Urinary bladder (tissue), 3 donors: ENCODE measurements at regions not wholly inside any gene's neighbourhood (a gene's known extent, or its start where the extent isn't known, plus 50 kb on each side); places are given as distances from the start of the nearest gene placed in this dataset.

Experiments
- DNase-seq: peaks from one replicate; pipeline ENCODE4 v3.0.0-alpha.2; 2015; ENCODE audit errors: extremely low spot score
- H3K27ac ChIP-seq: one replicate; pipeline ENCODE4 v1.5.1; 2013; ENCODE audit warnings: low read depth, mild to moderate bottlenecking, moderate library complexity
- H3K36me3 ChIP-seq: one replicate; pipeline ENCODE4 v1.6.1; 2013; ENCODE audit warnings: mild to moderate bottlenecking, moderate library complexity; ENCODE audit not compliant: insufficient read depth
- H3K4me1 ChIP-seq: one replicate; pipeline ENCODE4 v1.6.1; 2013; ENCODE audit warnings: mild to moderate bottlenecking, moderate library complexity; ENCODE audit not compliant: insufficient read depth
- H3K4me3 ChIP-seq: one replicate; pipeline ENCODE4 v1.5.1; 2013; ENCODE audit warnings: low read depth, low read length
- WGBS: extraction: QIAGEN DNeasy Blood & Tissue Kit; methylation state at CpG from one replicate; pipeline ENCODE4 v1.1.7; 2013; 5-methylcytosine and 5-hydroxymethylcytosine counted together
- donor health status: healthy with polysubstance abuse.
- donor health status: healthy.

DNA sequence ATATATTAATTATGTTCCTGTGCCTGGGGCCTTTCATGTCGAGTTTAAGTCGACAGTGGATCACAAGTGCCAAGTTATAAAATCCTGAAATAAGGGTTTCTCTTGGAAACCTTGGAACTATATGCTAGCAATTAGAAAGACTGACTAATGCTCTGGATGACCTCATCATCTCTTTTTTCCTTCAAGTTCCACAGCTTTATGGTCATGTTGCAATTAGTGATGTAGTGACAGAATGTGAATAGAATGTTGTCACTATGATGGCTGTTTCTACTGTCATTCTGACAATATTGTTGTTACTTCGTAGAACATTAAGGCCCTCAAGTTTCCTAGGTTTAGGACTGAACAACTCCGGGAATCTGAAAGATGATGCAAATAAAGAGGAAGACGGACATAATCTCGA, 368.0 kb upstream of the SEMA6A start:
- Histone ChIP-seq H3K36me3 (no peaks in the 10 kb centered on the region), H3K27ac (no peak overlapping the region), H3K4me3 (no peak overlapping the region), H3K4me1 (no peaks in the 10 kb centered on the region)
- 71% methylated on average over 6 of the region's 6 CpGs for WGBS
- DNase-seq: no peak

DNA sequence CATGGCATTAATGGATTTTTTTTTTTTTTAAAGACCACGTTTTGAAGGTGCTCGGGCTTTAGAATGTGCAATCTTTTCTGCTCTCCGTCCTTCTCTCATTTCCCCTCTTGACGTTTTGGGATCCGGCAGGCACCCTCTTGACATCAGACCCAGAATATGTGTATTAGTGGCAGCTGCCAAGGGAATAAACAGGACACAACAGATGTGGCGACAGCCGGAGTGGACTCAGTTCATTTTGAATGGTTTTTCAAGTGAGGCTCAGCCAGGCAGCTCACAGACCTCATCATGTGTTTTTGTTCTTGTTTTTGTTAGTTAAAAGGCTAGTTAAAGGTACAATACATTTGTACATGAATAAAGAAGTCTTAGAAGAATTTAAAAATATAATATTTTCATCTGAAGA, 365.0 kb upstream of the SEMA6A start:
- Histone ChIP-seq H3K27ac (peak overlapping the region; percentile 18), H3K4me1 (no peaks in the 10 kb centered on the region), H3K4me3 (no peak overlapping the region), H3K36me3 (no peaks in the 10 kb centered on the region)
- DNase-seq: no peak
- WGBS: 66% methylated on average over 7 of the region's 7 CpGs

DNA sequence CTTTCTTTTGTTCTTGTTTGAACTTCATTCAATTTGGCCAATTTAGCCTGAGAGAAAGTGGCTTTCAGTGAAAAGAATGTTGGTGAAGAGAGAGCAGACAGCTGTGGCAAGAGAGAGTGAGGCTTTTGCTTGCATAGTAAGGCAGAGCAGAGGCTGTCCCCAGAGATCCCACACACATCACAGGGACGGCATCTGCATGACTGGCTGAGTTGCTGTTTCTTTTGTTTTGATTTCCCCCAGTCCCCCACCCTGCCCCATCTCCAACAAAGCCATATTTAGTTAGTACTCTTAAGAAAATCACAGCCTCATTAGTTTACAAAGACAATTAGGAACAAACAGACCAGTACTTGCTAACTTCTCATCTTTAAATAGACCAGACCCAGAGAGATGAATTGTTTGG, 363.9 kb upstream of the SEMA6A start:
- WGBS: 51% methylated on average over 1 of the region's 1 CpG
- no peaks in the 10 kb centered on the region for H3K36me3 ChIP-seq
- H3K4me3 ChIP-seq: no peak overlapping the region
- no peaks in the 10 kb centered on the region for H3K4me1 ChIP-seq
- no peak for DNase-seq
- no peak overlapping the region for H3K27ac ChIP-seq

DNA sequence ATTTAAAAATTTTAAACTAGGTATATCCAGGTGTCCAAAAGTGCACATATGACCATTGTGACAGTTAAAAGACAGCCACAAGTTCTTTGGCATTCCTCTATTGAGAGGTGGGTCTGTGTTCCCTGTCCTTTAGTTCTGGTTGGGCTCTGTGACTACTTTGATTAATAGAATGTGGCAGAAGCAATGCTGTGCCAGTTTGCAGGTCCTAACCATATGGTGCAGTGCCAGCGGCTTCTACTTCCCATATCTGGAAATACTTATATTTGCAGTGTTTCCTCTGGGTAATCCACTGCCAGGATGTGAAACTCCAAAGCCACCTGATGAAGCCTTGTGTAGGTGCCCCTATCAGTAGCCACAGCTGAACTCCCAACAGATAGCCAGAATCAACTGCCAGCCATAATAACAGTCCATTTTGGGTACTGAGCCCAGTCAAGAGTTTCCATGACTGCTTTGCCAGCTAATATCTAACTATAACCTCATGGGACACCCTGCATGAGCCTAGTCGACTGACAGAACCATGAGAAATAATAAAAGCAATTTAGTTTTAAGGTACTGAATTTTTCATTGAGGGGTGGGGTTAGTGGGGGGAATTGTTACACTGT, 361.0 kb upstream of the SEMA6A start:
- Histone ChIP-seq H3K36me3 (no peaks in the 10 kb centered on the region), H3K4me1 (no peaks in the 10 kb centered on the region), H3K27ac (no peak overlapping the region), H3K4me3 (no peak overlapping the region)
- WGBS: 96% methylated on average over 2 of the region's 2 CpGs
- DNase-seq: no peak

DNA sequence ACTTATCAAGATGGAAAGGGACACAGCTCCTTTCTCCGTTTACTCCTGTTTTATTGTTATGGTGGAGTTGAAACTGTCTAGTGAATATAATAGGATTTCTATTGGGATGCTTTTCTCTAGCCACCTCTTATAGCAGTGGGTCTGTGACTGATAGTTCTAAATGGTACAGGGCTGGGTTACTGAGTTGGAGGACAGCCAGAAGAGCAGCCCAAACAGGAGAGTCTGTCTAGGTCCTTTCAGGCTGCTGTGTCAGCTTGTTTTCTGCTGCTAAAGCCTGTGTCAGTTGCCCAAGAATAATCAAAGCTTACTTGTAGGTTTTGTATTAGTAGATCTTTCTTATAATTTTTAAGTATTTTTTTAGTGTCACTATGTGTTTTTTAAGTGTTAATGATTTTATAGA, 356.0 kb upstream of the SEMA6A start:
- DNase-seq: no peak
- Histone ChIP-seq H3K27ac (no peak overlapping the region), H3K36me3 (no peaks in the 10 kb centered on the region), H3K4me1 (no peaks in the 10 kb centered on the region), H3K4me3 (no peak overlapping the region)
- 67% methylated on average over 1 of the region's 1 CpG for WGBS

DNA sequence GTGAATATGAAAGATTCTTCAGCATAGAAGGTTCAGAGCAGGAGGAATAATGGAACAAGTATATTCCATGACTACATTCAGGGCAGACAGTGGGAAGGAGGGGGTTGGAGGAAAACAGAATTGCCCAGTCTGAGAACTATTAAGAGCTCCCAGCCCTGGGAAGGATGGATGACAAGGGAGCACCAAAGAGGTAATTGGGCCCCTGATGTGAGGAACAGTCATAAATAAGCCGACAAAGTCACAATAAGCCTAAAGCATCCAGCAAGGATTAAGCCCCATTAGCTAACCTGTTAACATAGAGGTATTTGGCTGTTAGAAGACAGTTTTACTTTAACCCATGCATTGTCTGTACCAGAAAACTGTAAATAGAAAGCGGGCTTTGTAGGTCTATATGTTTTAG, 348.7 kb upstream of the SEMA6A start:
- Histone ChIP-seq H3K4me1 (no peaks in the 10 kb centered on the region), H3K4me3 (no peak overlapping the region), H3K27ac (no peak overlapping the region), H3K36me3 (no peaks in the 10 kb centered on the region)
- WGBS: 67% methylated on average over 2 of the region's 2 CpGs
- DNase-seq: no peak

DNA sequence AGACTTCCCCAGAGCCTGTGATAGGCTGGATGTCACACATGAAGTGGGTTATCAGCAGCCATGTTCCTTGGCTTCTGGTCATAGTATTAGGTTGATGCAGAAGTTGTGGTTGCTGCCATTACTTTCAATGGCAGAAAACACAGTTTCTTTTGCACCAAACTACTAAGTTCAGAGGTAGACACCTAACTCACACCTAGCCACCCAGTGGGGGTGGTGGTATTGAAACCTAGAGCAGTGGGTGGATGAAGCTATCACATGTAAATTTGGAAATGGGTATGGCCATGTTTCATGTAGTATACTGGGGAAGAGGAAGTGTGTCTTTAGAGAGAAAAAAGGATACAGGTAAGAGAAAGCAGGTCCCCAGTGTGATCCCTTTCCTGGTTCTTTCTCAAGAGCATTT, 347.9 kb upstream of the SEMA6A start:
- Histone ChIP-seq H3K4me1 (no peaks in the 10 kb centered on the region), H3K36me3 (no peaks in the 10 kb centered on the region), H3K27ac (no peak overlapping the region), H3K4me3 (no peak overlapping the region)
- DNase-seq: no peak

GRCh38 chr5:116914869-116915504, 340.4 kb upstream of the SEMA6A start:
- 98% methylated on average over 2 of the region's 2 CpGs for WGBS
- H3K4me1 ChIP-seq: no peaks in the 10 kb centered on the region
- H3K36me3 ChIP-seq: no peaks in the 10 kb centered on the region
- DNase-seq: no peak
- no peak overlapping the region for H3K27ac ChIP-seq
- H3K4me3 ChIP-seq: no peak overlapping the region

GRCh38 chr5:116912221-116912620, 337.6 kb upstream of the SEMA6A start:
- no peak overlapping the region for H3K4me3 ChIP-seq
- no peaks in the 10 kb centered on the region for H3K4me1 ChIP-seq
- H3K36me3 ChIP-seq: no peaks in the 10 kb centered on the region
- WGBS: 74% methylated on average over 1 of the region's 1 CpG
- no peak overlapping the region for H3K27ac ChIP-seq
- DNase-seq: no peak

DNA sequence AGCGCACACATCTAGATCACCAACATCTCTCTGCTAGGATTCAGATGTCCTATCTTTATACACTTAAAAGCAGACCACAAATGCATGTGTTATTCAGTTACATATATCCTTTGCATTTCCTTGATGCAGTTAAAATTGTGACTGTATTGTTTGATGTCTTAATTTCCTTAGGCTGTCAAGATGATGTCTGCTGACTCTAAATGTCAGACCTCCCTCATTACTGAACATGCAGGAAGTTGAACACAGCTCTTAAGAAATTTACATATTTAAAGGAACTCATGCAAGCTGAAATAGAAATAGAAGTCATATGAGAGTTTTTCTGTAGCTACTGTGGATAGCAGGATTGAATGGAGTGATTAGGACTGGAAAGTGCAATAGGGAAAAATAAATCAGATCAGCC, 336.5 kb upstream of the SEMA6A start:
- no peak for DNase-seq
- Histone ChIP-seq H3K4me3 (no peak overlapping the region), H3K4me1 (no peaks in the 10 kb centered on the region), H3K36me3 (no peaks in the 10 kb centered on the region), H3K27ac (no peak overlapping the region)
- 99% methylated on average over 1 of the region's 1 CpG for WGBS

GRCh38 chr5:116908537-116908936, 333.9 kb upstream of the SEMA6A start:
- 99% methylated on average over 1 of the region's 1 CpG for WGBS
- Histone ChIP-seq H3K27ac (no peak overlapping the region), H3K36me3 (no peaks in the 10 kb centered on the region), H3K4me3 (no peak overlapping the region), H3K4me1 (no peaks in the 10 kb centered on the region)
- DNase-seq: no peak

- Histone ChIP-seq H3K4me1 (no peaks in the 10 kb centered on the region), H3K27ac (no peak overlapping the region), H3K4me3 (no peak overlapping the region), H3K36me3 (no peaks in the 10 kb centered on the region)
- WGBS: 88% methylated on average over 3 of the region's 3 CpGs
- DNase-seq: no peak
Measured at GRCh38 chr5:116905885-116906284, 331.3 kb upstream of the SEMA6A start.

DNA sequence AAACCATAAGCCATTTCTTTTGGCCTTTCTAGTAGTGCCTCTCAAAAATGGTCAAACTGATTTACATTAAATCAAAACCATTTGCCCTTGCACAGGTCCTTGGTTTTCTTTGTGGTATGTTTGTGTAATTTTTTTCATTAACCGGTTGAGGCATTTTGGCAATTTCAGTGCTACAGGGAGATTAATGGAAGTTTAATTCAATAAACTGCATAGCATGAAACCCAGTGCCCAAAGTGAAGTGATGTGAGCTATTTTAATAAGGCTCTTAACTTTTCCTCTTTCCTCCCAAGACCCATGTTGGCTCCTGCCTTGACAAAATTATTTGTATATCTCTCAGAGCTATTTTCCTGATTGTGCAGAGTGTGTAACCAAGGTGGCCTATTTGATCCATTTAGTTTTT, 326.2 kb upstream of the SEMA6A start:
- no peak overlapping the region for H3K27ac ChIP-seq
- H3K4me3 ChIP-seq: no peak overlapping the region
- WGBS: 91% methylated on average over 1 of the region's 1 CpG
- no peak for DNase-seq
- H3K36me3 ChIP-seq: no peaks in the 10 kb centered on the region
- H3K4me1 ChIP-seq: no peaks in the 10 kb centered on the region

DNA sequence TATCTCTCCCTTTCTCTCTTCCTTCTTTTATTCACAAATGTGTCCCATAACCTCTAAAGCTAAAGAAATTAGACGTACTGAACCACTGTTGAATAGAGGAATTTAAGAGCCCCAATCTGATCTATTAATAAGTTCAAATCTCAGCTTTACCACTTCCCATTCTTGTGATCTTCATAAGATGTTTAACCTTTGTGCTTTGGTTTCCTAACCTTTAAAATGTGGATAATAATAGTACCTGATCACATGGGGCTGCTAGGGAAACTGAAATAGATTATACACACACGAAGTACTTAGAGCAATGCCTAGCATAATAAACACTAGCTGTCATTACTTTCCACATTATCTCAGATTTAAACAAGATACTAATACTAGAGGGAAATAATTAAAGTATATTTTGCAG, 324.3 kb upstream of the SEMA6A start:
- Histone ChIP-seq H3K4me1 (no peaks in the 10 kb centered on the region), H3K27ac (no peak overlapping the region), H3K4me3 (no peak overlapping the region), H3K36me3 (no peaks in the 10 kb centered on the region)
- 57% methylated on average over 2 of the region's 2 CpGs for WGBS
- no peak for DNase-seq

GRCh38 chr5:116897291-116897690, 322.7 kb upstream of the SEMA6A start:
- no peak overlapping the region for H3K4me3 ChIP-seq
- H3K4me1 ChIP-seq: no peaks in the 10 kb centered on the region
- H3K36me3 ChIP-seq: no peaks in the 10 kb centered on the region
- WGBS: 80% methylated on average over 3 of the region's 3 CpGs
- DNase-seq: no peak
- H3K27ac ChIP-seq: no peak overlapping the region
